Astrocyte (in vitro differentiated cells and primary cell): ENCODE measurements at regions not wholly inside any gene's neighbourhood (a gene's known extent, or its start where the extent isn't known, plus 50 kb on each side); places are given as distances from the start of the nearest gene placed in this dataset.
A peak's percentile ranks its signal among the peaks of the same experiment; 100 is the strongest.

Experiments
- DNase-seq: peaks from one replicate; pipeline ENCODE4 v3.0.0-alpha.2; 2010; ENCODE audit warnings: low read depth
- FAIRE-seq: peaks from 2 replicates; lab custom pipeline; 2011; peaks lifted over from hg19 to GRCh38; lab: Jason Lieb, UNC
- H2AFZ ChIP-seq: 2 replicates; pipeline ENCODE4 v1.6.0; 2012; ENCODE audit warnings: low read depth, low read length, inconsistent platforms
- H3K27ac ChIP-seq: 2 replicates; pipeline ENCODE4 v1.5.1; 2011; ENCODE audit warnings: low read depth, low read length, inconsistent platforms
- H3K27me3 ChIP-seq: 2 replicates; pipeline ENCODE4 v1.6.0; 2011; ENCODE audit warnings: low read length, inconsistent platforms; ENCODE audit not compliant: insufficient read depth
- H3K36me3 ChIP-seq: 2 replicates; pipeline ENCODE4 v1.5.1; 2011; ENCODE audit warnings: low read length, inconsistent platforms; ENCODE audit not compliant: insufficient read depth
- H3K4me1 ChIP-seq: 2 replicates; pipeline ENCODE4 v1.5.1; 2011; ENCODE audit warnings: low read length, inconsistent platforms; ENCODE audit not compliant: insufficient read depth
- H3K4me2 ChIP-seq: 2 replicates; pipeline ENCODE4 v1.6.0; 2012; ENCODE audit warnings: low read length, inconsistent platforms
- H3K4me3 ChIP-seq: 2 replicates; pipeline ENCODE4 v1.5.1; 2011; ENCODE audit warnings: low read depth, mild to moderate bottlenecking, low read length, inconsistent platforms; ENCODE audit not compliant: insufficient read depth
- H3K79me2 ChIP-seq: 2 replicates; pipeline ENCODE4 v1.6.0; 2012; ENCODE audit warnings: mild to moderate bottlenecking, low read length, inconsistent platforms; ENCODE audit not compliant: insufficient read depth
- H3K9ac ChIP-seq: 2 replicates; pipeline ENCODE4 v1.6.0; 2012; ENCODE audit warnings: mild to moderate bottlenecking, low read length, inconsistent platforms
- H3K9me3 ChIP-seq: 2 replicates; pipeline ENCODE4 v1.5.1; 2012; ENCODE audit warnings: low read depth, mild to moderate bottlenecking, low read length, inconsistent platforms; ENCODE audit not compliant: insufficient read depth
- H4K20me1 ChIP-seq: 2 replicates; pipeline ENCODE4 v1.6.0; 2012; ENCODE audit warnings: low read length, inconsistent platforms; ENCODE audit not compliant: insufficient read depth
- H3K27ac Mint-ChIP-seq: one replicate; pipeline ENCODE4 v1.8.0; 2021; ENCODE audit warnings: mild to moderate bottlenecking, mixed read lengths; ENCODE audit not compliant: unreplicated experiment
- H3K27me3 Mint-ChIP-seq: one replicate; pipeline ENCODE4 v1.8.0; 2021; ENCODE audit warnings: low read depth, mixed read lengths; ENCODE audit not compliant: unreplicated experiment
- H3K36me3 Mint-ChIP-seq: one replicate; pipeline ENCODE4 v1.8.0; 2021; ENCODE audit warnings: low read depth, mixed read lengths; ENCODE audit not compliant: unreplicated experiment
- H3K4me1 Mint-ChIP-seq: one replicate; pipeline ENCODE4 v1.8.0; 2021; ENCODE audit warnings: low read depth, mixed read lengths; ENCODE audit not compliant: unreplicated experiment
- H3K4me3 Mint-ChIP-seq: one replicate; pipeline ENCODE4 v1.8.0; 2021; ENCODE audit warnings: mild to moderate bottlenecking, moderate library complexity, mixed read lengths; ENCODE audit not compliant: unreplicated experiment
- H3K9me3 Mint-ChIP-seq: one replicate; pipeline ENCODE4 v1.8.0; 2021; ENCODE audit warnings: mild to moderate bottlenecking, mixed read lengths; ENCODE audit not compliant: unreplicated experiment
- EZH2 ChIP-seq: IDR thresholded peaks from 2 replicates; pipeline ENCODE4 v1.6.1; 2012; ENCODE audit warnings: mild to moderate bottlenecking, low read length, inconsistent platforms; ENCODE audit not compliant: insufficient read depth
- TF ChIP-seq, protein P1 (sequence below): IDR thresholded peaks from 2 replicates; pipeline ENCODE4 v1.5.1; 2011; ENCODE audit warnings: low read depth, mild to moderate bottlenecking, inconsistent platforms, low read length, moderate library complexity; ENCODE audit not compliant: insufficient read depth

DNA sequence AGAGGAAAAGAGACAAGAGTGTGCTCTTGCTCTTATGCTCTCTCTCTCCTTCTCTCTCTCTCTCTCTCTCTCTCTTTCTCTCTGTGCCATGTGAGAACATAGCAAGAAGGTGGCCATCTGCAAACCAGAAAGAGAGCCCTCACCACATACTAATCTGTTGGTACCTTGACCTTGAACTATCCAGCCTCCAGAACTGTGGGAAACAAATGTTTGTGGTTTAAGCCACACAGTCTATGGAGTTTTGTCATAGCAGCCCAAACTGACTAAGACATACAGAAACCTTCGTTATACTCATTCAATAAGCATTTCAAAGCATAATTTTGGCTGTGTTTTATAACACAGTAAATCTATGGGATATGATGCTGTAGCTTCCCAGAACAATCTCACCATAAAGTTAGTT lies 56.4 kb upstream of the PLPP4 start:
- Histone ChIP-seq H3K79me2 (no peaks in the 10 kb centered on the region), H3K4me1 (peaks cover 9% of the 10 kb centered on the region), H3K9ac (no peak overlapping the region), H3K36me3 (no peaks in the 10 kb centered on the region), H3K27me3 (no peaks in the 10 kb centered on the region), H3K4me2 (no peak overlapping the region), H3K9me3 (no peaks in the 10 kb centered on the region), H3K4me3 (no peak overlapping the region), H2AFZ (no peak overlapping the region), H4K20me1 (no peaks in the 10 kb centered on the region), H3K27ac (peak overlapping the region; percentile 33)
- TF ChIP-seq, protein P1, sequence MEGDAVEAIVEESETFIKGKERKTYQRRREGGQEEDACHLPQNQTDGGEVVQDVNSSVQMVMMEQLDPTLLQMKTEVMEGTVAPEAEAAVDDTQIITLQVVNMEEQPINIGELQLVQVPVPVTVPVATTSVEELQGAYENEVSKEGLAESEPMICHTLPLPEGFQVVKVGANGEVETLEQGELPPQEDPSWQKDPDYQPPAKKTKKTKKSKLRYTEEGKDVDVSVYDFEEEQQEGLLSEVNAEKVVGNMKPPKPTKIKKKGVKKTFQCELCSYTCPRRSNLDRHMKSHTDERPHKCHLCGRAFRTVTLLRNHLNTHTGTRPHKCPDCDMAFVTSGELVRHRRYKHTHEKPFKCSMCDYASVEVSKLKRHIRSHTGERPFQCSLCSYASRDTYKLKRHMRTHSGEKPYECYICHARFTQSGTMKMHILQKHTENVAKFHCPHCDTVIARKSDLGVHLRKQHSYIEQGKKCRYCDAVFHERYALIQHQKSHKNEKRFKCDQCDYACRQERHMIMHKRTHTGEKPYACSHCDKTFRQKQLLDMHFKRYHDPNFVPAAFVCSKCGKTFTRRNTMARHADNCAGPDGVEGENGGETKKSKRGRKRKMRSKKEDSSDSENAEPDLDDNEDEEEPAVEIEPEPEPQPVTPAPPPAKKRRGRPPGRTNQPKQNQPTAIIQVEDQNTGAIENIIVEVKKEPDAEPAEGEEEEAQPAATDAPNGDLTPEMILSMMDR = no peak
- TF ChIP-seq EZH2 = no peak
- peak; percentile 87 for DNase-seq
- Mint-ChIP-seq H3K4me1 (peaks cover 18% of the 10 kb centered on the region), H3K4me3 (no peak overlapping the region), H3K9me3 (peaks cover 15% of the 10 kb centered on the region), H3K27me3 (no peaks in the 10 kb centered on the region), H3K27ac (no peak overlapping the region), H3K36me3 (no peaks in the 10 kb centered on the region)
- FAIRE-seq = peak; percentile 47

DNA sequence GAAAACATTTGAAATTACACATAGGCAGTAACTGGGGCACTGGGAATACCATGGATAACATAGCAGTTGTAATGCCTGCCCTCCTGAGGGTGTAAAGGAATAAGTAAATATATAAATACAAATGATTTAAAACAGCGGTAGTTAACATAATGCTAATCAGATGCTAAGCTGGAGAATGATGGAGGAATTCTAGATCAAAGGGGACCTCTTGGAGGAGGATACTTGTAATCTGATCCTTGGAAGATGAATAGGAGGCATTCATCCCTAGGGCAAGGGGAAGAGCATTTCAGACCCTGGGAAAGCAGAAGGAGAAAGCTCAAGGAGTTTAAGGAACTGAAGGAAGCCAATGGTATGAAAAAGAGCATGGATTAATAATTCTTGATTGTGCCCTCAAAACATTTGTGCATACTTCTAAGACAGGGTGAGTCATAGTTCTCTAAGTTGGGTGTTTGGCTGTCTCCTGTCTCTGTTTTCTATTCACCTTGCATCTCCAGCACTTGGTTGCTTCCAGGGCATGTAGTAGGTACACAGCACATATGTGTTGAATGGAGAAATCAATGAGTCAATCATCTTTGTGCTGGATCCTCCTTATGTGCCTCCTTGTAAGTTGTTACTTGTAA lies 54.8 kb upstream of the PLPP4 start:
- Histone ChIP-seq H3K4me2 (no peak overlapping the region), H3K4me3 (no peak overlapping the region), H3K79me2 (no peaks in the 10 kb centered on the region), H2AFZ (no peak overlapping the region), H3K9me3 (no peaks in the 10 kb centered on the region), H3K9ac (no peak overlapping the region), H3K27ac (no peak overlapping the region), H4K20me1 (no peaks in the 10 kb centered on the region), H3K36me3 (no peaks in the 10 kb centered on the region), H3K4me1 (peaks cover 9% of the 10 kb centered on the region), H3K27me3 (no peaks in the 10 kb centered on the region)
- DNase-seq (peak; percentile 55), FAIRE-seq (no peak)
- TF ChIP-seq EZH2 = no peak
- TF ChIP-seq, protein P1 = no peak
- no peak overlapping the region for H3K27ac Mint-ChIP-seq
- no peak overlapping the region for H3K4me3 Mint-ChIP-seq
- H3K36me3 Mint-ChIP-seq = no peaks in the 10 kb centered on the region
- H3K4me1 Mint-ChIP-seq = peaks cover 22% of the 10 kb centered on the region
- H3K9me3 Mint-ChIP-seq = peaks cover 15% of the 10 kb centered on the region
- no peaks in the 10 kb centered on the region for H3K27me3 Mint-ChIP-seq

DNA sequence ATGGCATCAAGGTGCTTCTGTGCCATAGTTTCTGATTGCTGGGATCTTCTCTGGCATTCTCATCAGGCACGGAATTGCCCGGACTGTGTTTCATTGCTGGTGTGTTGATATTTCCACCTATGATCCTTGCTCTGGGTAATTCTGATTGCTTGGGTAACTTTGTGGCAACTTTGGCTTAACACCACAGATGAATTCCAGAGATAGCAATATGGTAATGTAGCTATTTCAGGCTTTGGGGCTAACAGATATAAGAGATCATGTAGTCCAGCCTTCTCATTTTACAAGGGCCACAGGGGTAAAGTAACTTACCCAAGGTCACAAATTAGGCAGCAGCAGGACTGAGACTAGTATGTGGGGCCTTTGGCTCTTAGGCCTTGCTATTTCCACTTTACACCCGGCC lies 53.9 kb upstream of the PLPP4 start:
- H2AFZ ChIP-seq = no peak overlapping the region
- no peak overlapping the region for H3K4me3 ChIP-seq
- no peaks in the 10 kb centered on the region for H3K79me2 ChIP-seq
- no peak overlapping the region for H3K27ac Mint-ChIP-seq
- peak overlapping the region; percentile 4 for H3K4me2 ChIP-seq
- FAIRE-seq (no peak), DNase-seq (peak; percentile 62)
- H3K9ac ChIP-seq = no peak overlapping the region
- no peaks in the 10 kb centered on the region for H3K27me3 Mint-ChIP-seq
- peaks cover 9% of the 10 kb centered on the region for H3K4me1 ChIP-seq
- no peak for TF ChIP-seq EZH2
- TF ChIP-seq, protein P1 = no peak
- H3K9me3 ChIP-seq = no peaks in the 10 kb centered on the region
- no peaks in the 10 kb centered on the region for H3K27me3 ChIP-seq
- H3K4me1 Mint-ChIP-seq = peaks cover 22% of the 10 kb centered on the region
- no peaks in the 10 kb centered on the region for H3K36me3 ChIP-seq
- H4K20me1 ChIP-seq = no peaks in the 10 kb centered on the region
- H3K9me3 Mint-ChIP-seq = peaks cover 15% of the 10 kb centered on the region
- no peak overlapping the region for H3K27ac ChIP-seq
- H3K4me3 Mint-ChIP-seq = no peak overlapping the region
- no peaks in the 10 kb centered on the region for H3K36me3 Mint-ChIP-seq
